Endothelial cell of umbilical vein (primary cell): ENCODE measurements at regions not wholly inside any gene's neighbourhood (a gene's known extent, or its start where the extent isn't known, plus 50 kb on each side); places are given as distances from the start of the nearest gene placed in this dataset.

Source experiments
- BruUV-seq: library from RNA; stranded (reverse); fragments of 400-500 nt; replicated peaks from 2 replicates; lab custom pipeline; 2021; lab: Mats Ljungman, UMichigan
- CTCF ChIA-PET: fragments of 300-600, 350-600 bp; sonication (Branson Sonifier 250); formaldehyde crosslinking; loops from one replicate; lab custom pipeline; 2021; ENCODE audit warnings: antibody characterized with exemption, inconsistent platforms; lab: Charles Lee
- POLR2A ChIA-PET: fragments of 300-600, 350-600 bp; sonication (Branson Sonifier 250); formaldehyde crosslinking; loops from one replicate; lab custom pipeline; 2021; ENCODE audit warnings: antibody characterized with exemption, inconsistent platforms; lab: Charles Lee
- DNase-seq: peaks from one replicate; pipeline ENCODE4 v3.0.0-alpha.2; 2011; ENCODE audit warnings: low read depth, low spot score
- FAIRE-seq: peaks from 2 replicates; lab custom pipeline; 2011; peaks lifted over from hg19 to GRCh38; lab: Jason Lieb, UNC
- H2AFZ ChIP-seq: 2 replicates; pipeline ENCODE4 v1.6.0; 2012; ENCODE audit warnings: low read depth, low read length, control low read depth, inconsistent platforms
- H3K27ac ChIP-seq: 2 replicates; pipeline ENCODE4 v1.5.1; 2011; ENCODE audit warnings: low read depth, mild to moderate bottlenecking, control low read depth, low read length, moderate library complexity; ENCODE audit not compliant: insufficient read depth
- H3K27me3 ChIP-seq, 2 experiments: 2 replicates each; pipeline versions ENCODE4 v1.6.0 to v1.6.1; 2011; ENCODE audit warnings: low read length in 2 of 2, mixed read lengths in 1 of 2; ENCODE audit not compliant: control insufficient read depth in 2 of 2, insufficient read depth in 2 of 2
- H3K36me3 ChIP-seq, 2 experiments: 2 replicates in 1 of 2; 3 replicates in 1 of 2; pipeline ENCODE4 v1.5.1; 2011; ENCODE audit warnings: low read length in 2 of 2, mild to moderate bottlenecking in 1 of 2, moderate library complexity in 1 of 2; ENCODE audit not compliant: control insufficient read depth in 2 of 2, insufficient read depth in 2 of 2; ENCODE audit errors: extremely low read depth in 1 of 2
- H3K4me1 ChIP-seq: 3 replicates; pipeline ENCODE4 v1.5.1; 2011; ENCODE audit warnings: mild to moderate bottlenecking, low read length; ENCODE audit not compliant: control insufficient read depth, insufficient read depth; ENCODE audit errors: extremely low read depth
- H3K4me2 ChIP-seq: 2 replicates; pipeline ENCODE4 v1.6.1; 2011; ENCODE audit warnings: low read length, control low read depth, mixed read lengths; ENCODE audit not compliant: insufficient read depth
- H3K4me3 ChIP-seq, 3 experiments: fragments of 200-600 bp in 1 of 3; sonication (generic), shearing (Covaris generic) in 1 of 3; replicated peaks in 1 of 3; 2 replicates each; pipeline ENCODE4 v1.5.1; 2011 to 2016; ENCODE audit warnings: control low read depth in 3 of 3, low read length in 3 of 3, mild to moderate bottlenecking in 2 of 3, inconsistent platforms in 1 of 3, low read depth in 1 of 3, moderate library complexity in 1 of 3; ENCODE audit not compliant: insufficient read depth in 1 of 3
- H3K79me2 ChIP-seq: 2 replicates; pipeline ENCODE4 v1.6.0; 2012; ENCODE audit warnings: low read length, inconsistent platforms; ENCODE audit not compliant: control insufficient read depth, insufficient read depth
- H3K9ac ChIP-seq: replicated peaks from 2 replicates; pipeline ENCODE3; 2011; ENCODE audit warnings: low read length, control low read depth; ENCODE audit not compliant: insufficient read depth; ENCODE audit errors: extremely low read depth
- H3K9me1 ChIP-seq: replicated peaks from 3 replicates; pipeline ENCODE4 v1.6.0; 2011; ENCODE audit warnings: mild to moderate bottlenecking, low read length; ENCODE audit not compliant: control insufficient read depth, insufficient read depth; ENCODE audit errors: extremely low read depth
- H3K9me3 ChIP-seq: replicated peaks from 2 replicates; pipeline ENCODE4 v1.5.1; 2012; ENCODE audit warnings: low read length, inconsistent platforms; ENCODE audit not compliant: control insufficient read depth, insufficient read depth
- H4K20me1 ChIP-seq: replicated peaks from 2 replicates; pipeline ENCODE3; 2011; ENCODE audit warnings: mild to moderate bottlenecking, low read length; ENCODE audit not compliant: control insufficient read depth, insufficient read depth; ENCODE audit errors: extremely low read depth
- CTCF ChIP-seq, 2 donors: IDR thresholded peaks; 1 replicate in 1 of 2; 2 replicates in 1 of 2; pipeline ENCODE4 v1.5.1; 2011; ENCODE audit warnings: low read length in 2 of 2, mild to moderate bottlenecking in 2 of 2, moderate library complexity in 2 of 2, control low read depth in 1 of 2, inconsistent platforms in 1 of 2, low read depth in 1 of 2; ENCODE audit not compliant: insufficient read depth in 1 of 2; ENCODE audit errors: extremely low read depth in 1 of 2
- EZH2 ChIP-seq: IDR thresholded peaks from 2 replicates; pipeline ENCODE4 v1.6.1; 2012; ENCODE audit warnings: borderline replicate concordance, low read depth, mild to moderate bottlenecking, moderate library complexity, low read length, inconsistent platforms; ENCODE audit not compliant: severe bottlenecking
- FOS ChIP-seq: IDR thresholded peaks from 2 replicates; pipeline ENCODE4 v1.6.1; 2011; ENCODE audit warnings: mild to moderate bottlenecking, low read length, moderate library complexity, borderline replicate concordance; ENCODE audit not compliant: insufficient read depth
- GATA2 ChIP-seq: IDR thresholded peaks from 2 replicates; pipeline ENCODE4 v1.7.0; 2011; ENCODE audit warnings: low read depth, mild to moderate bottlenecking, moderate library complexity, mixed read lengths, low read length; ENCODE audit not compliant: insufficient read length, insufficient read depth
- JUN ChIP-seq: IDR thresholded peaks from 2 replicates; pipeline ENCODE4 v1.6.1; 2011; ENCODE audit warnings: borderline replicate concordance, low read depth; ENCODE audit not compliant: insufficient read length, insufficient read depth
- MAX ChIP-seq: IDR thresholded peaks from 2 replicates; pipeline ENCODE4 v1.6.1; 2011; ENCODE audit not compliant: insufficient read depth, insufficient read length
- MYC ChIP-seq: IDR thresholded peaks from one replicate; pipeline ENCODE4 v1.6.1; 2011; ENCODE audit warnings: mild to moderate bottlenecking, low read depth, low read length
- POLR2A ChIP-seq: IDR thresholded peaks from 2 replicates; pipeline ENCODE4 v1.6.1; 2012; ENCODE audit warnings: low read depth, mild to moderate bottlenecking, control low read depth, low read length
- POLR2AphosphoS5 ChIP-seq: IDR thresholded peaks from 2 replicates; pipeline ENCODE4 v1.6.1; 2012; ENCODE audit warnings: low read depth, mild to moderate bottlenecking, control low read depth, low read length, moderate library complexity; ENCODE audit not compliant: insufficient read depth
- dilution Hi-C: fragments of 300-500 bp; cut with MboI; formaldehyde crosslinking; loops from one replicate; pipeline ENCODE4 v1.15.0; 2019; ENCODE audit warnings: low sequenced_read_pairs; ENCODE audit not compliant: extremely low pct_ligation_motif_present
- intact Hi-C: fragments of 100-400 bp; cut with micrococcal nuclease; formaldehyde crosslinking; loops from one replicate; pipeline ENCODE4 v1.10.0; 2022

DNA sequence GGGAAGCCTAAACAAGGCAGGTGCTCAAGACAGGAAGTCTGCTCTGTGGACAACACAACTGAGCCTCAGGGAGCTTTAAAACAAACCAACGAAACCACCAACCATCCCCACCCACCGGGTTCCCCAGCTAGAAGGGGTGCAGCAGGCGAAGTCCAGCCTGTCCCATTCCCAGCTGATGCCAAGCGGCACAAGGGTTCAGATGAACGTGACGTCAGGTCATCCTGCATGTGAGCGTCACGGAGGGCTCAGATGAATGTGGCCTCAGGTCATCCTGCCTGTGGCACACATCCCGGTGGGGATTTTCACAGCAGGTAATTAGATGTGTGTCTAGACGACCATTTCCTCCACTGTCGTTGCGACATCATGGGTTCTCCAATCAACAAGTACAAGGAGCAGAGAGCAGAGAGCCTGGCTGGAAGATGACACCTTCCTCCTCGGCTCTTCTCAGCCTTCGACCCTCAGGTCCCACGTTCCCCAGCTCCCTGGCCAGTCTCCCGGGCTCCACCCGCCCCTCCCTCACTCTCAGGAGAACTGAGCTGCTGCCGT lies 246.5 kb downstream of the FOXL1 start:
- Histone ChIP-seq H3K9ac (peak overlapping the region; percentile 72), H4K20me1 (no peaks in the 10 kb centered on the region), H3K79me2 (no peaks in the 10 kb centered on the region), H3K4me2 (peak overlapping the region; percentile 8), H2AFZ (no peak overlapping the region), H3K9me1 (no peaks in the 10 kb centered on the region), H3K36me3 (no peaks in the 10 kb centered on the region), H3K4me3 (no peak overlapping the region), H3K27ac (peak overlapping the region; percentile 93), H3K4me1 (peaks cover 45% of the 10 kb centered on the region), H3K9me3 (no peaks in the 10 kb centered on the region), H3K27me3 (no peaks in the 10 kb centered on the region)
- TSS peak; percentile 62 for BruUV-seq
- dilution Hi-C loops: no loop called here
- DNase-seq: peak; percentile 65
- ChIA-PET CTCF (interaction anchor here (0.6 to 1.5 kb wide), 11 partner anchors 9 to 454 kb away, joined by 3 to 6 read pairs (median 3); no protein-coding TSS in a partner anchor), POLR2A (no interaction called here)
- intact Hi-C loops: loop anchor here (1.0 to 5.0 kb wide), 12 partner anchors 11 to 259 kb away; partner anchors contain the start of gene FOXC2
- TF ChIP-seq POLR2AphosphoS5: no peak
- no peak for TF ChIP-seq MAX
- no peak for TF ChIP-seq JUN
- no peak for TF ChIP-seq GATA2
- TF ChIP-seq EZH2: no peak
- no peak for TF ChIP-seq CTCF (IDR thresholded peaks at IDR 0.05; ENCODE audit: extremely low read depth in 1 of 2, insufficient read depth in 1 of 2, low read depth in 1 of 2, low read length in 2 of 2)
- TF ChIP-seq POLR2A: no peak
- TF ChIP-seq MYC: no peak
- no peak for TF ChIP-seq FOS
- peak; percentile 64 for FAIRE-seq
